ENCODE measurements at regions not wholly inside any gene's neighbourhood (a gene's known extent, or its start where the extent isn't known, plus 50 kb on each side); places are given as distances from the start of the nearest gene placed in this dataset.

DNA sequence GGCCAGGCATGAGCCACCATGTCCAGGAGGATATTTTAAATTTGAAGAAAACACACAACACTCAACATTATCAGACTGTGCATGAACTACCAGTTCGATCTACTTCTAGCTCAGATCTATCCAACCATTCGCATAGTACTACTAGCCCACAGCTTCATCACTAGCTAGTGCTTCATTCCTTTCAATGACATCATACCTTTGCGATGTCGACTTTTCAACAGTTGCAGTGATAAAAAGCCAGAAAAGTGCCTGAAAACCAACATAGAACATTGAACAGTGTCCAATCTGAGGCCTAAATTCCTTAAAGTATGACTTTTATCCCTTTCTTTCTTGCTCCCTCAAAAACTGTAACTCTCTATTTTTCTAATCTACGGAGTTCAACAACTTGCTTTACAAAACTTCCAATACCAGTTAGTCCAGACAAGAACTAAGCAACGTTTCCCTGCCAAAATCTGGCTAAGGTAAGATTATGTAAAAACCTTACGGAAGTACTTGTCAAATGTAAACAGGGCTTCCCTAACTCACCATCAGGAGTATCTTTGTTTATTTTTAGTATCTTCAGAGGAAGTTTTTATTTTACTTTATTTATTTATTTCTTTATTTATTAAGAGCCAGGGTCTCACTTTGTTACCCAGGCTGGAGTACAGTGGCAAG, 434.0 kb upstream of the JARID2 start:
- DNase-seq (ENCODE audit: low spot score) = no peak

DNA sequence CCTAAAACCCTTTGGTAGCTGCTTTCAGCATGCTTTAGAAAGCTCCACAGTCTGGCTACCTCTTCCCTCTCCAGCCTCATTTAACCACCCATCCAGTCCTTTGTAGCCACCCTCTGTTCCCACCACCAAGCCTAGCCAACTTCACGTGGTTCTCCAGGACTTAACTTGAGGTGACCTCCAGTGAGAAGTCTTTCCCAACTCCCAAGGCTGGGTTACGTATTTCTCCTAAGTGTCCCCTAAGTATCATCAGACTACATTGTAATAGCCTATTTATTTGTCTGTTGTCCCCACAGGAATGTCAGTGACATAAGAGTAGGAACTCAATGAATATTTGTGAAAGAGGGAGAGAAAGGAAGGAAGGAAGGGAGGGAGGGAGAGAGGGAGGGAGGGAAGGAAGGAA, 431.9 kb upstream of the JARID2 start:
- no peak for DNase-seq (ENCODE audit: low spot score)

DNA sequence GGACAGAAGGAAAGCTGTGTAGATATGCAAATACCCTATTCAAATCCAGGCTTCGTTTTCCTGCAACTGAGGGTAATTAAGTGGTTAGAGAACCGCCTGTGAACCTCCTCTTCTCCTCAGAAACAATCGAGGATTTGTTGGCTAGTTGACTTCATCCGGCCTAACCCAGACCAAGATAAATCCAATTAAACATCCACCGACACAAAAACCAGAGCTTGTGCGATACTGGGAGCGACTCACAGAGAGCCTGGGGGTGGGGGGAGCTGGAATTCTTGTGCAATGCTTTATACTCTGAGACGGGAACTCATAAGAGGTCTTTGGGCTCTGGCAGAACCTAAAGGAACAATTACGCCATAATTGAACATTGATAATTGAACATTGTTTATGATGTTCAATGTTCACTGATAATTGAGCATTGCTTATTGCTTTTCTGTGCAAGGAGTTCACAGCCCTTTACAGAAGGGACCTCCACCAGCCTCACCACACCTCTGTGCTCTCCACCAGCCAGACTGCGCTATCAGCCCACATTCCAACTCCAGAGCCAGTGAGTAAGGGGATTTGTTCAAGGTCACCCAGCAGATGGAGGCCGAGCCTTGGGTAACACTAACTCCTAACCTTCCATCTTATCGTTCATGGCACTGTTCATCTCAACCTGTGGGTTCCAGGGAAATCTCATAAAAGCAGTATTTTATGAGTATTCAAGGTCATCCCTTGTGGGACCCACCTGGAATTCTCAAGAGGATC, 429.6 kb upstream of the JARID2 start:
- peak; percentile 18 for DNase-seq (ENCODE audit: low spot score)

DNA sequence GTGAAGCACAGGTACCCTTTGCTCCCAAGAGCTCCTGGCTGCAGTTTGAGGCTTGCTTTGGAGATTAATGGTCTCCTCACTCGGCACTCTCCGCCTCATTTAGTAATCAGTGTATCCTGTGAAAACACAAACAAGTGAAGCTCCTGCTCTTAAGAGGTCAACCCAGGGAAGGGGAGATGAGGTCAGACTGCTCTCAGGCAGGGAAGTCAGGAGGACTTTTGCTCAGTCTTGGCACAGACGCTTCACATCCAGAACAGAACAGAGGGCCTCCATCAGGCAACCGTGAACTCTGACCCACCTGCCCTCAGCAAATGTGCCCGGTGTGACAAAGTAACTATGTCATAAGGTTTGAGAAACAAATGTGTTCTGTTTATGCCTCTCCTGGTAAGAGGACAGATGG, 428.8 kb upstream of the JARID2 start:
- DNase-seq (ENCODE audit: low spot score) = no peak

DNA sequence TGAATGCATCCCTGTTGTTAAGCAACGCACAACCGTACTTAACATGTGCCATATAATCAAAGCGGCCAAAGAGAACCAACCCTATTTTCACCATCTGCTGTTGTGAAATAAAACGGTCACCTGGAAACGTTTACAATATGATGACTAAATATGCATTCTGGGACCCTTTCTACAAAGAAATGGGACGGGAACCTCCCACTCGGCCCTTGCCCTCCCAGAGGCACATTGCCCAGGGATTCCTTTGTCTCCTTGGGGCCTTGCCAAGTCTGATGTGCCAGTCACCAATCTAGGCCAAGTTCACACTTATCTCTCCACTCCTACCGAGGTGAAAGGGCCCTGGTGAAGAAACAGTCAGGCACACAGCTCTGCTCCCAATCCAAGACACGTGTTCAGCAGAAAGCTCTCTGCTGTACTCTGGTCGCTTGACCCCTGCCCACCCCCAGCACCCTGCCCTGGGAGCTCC, 427.4 kb upstream of the JARID2 start:
- no peak for DNase-seq (ENCODE audit: low spot score)

DNA sequence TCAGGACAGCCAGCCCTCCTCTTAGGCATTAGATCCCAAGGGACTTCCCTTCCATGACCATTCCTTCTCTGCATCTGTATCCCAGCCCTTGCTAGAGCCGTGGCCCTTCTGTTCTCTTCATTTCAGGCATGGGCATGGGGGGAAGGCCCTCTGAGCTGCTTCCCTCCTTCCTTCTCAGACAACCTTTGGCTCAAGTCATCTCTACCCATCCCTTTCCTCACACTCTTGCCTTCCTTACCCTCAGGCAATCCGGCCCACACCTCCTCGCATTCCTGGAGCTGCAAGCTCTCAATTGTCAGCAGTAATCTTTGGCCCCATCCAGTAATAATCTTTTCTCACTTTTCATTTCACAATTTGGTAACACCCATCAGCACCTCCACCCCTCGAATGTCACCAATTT, 426.9 kb upstream of the JARID2 start:
- DNase-seq (ENCODE audit: low spot score) = no peak

DNA sequence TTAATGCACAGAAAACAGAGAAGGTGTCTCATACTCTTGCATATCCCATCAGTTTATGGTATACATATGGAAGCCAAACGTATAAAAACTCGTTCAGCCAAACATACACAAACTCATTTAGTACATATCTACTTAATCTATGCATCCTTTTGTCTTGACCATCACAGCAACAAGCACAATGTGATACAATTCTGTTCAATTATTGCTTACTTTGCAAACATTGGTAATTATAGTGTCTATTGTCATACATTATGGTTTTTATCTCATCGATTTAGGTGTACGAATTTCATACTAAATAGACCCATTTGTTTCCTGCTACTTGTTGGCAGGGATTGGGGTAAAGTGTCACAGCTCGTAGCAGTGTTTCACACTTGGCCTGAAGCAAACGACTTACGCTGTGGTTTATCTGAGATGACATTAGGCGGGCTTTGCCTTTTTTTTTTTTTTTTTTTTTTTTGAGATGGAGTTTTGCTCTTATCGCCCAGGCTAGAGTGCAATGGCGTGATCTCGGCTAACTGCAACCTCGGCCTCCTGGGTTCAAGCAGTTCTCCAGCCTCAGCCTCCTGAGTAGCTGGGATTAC, 425.9 kb upstream of the JARID2 start:
- no peak for DNase-seq (ENCODE audit: low spot score)

DNA sequence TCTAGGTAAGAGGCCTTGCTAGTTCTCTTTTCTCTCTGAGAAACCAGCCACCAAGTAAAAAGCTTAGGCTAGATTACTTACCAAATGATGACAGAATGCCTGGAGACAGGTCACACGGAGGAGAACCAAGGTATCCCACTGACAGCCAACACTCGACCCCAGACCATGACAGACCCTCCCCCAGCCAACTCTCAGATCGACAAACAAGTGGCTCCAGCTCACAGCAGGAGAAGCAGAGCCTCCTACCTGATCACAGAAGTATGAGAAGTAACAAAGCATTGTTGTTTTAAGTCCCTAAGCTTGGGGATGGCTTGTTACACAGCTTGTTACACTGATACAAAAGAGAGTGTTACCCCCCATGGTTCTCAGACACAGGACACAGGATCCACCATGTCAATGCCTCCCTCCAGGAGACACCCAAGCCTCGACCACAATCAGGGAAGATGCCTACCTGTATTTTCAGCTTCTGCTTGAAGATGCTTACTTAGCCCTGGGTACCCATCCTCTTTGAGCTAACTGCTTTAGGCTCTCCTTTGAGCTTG, 423.8 kb upstream of the JARID2 start:
- DNase-seq (ENCODE audit: low spot score) = no peak

DNA sequence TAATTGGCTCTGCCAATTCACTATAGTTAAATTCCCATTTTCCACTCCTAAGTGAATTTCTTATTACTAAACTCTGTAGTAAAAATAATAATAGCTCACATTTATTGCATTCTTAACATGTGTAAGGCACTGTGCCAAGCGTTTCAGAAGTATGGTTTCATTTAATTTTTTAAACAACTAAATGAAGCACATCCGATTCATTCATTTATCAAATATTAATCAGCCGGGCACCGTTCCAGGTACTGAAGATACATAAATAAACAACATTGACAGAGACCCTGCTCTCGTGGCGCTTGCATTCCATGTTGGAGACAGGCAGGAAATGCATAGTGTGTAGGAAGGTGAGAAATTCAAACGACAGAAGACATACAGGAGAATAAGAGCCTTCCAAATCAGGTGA, 423.2 kb upstream of the JARID2 start:
- no peak for DNase-seq (ENCODE audit: low spot score)

DNA sequence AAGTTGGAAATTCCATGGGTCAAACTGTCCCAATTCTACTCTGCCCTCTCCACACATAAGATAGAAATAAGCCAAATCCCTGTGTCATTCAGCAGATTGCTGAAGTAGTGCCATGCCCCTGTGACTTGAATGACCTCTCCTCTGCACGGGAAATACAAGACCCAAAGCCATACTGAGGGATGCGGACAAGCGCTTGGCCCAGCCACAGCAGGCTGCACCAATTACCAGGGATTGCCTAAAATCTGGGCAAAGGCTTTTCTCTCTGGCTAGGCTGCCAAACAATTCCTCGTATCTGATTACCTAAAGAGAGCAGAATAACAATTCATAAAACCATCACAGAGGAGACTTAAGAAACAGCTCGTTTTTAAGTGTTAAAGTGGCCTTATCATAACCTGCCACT, 421.8 kb upstream of the JARID2 start:
- no peak for DNase-seq (ENCODE audit: low spot score)

DNA sequence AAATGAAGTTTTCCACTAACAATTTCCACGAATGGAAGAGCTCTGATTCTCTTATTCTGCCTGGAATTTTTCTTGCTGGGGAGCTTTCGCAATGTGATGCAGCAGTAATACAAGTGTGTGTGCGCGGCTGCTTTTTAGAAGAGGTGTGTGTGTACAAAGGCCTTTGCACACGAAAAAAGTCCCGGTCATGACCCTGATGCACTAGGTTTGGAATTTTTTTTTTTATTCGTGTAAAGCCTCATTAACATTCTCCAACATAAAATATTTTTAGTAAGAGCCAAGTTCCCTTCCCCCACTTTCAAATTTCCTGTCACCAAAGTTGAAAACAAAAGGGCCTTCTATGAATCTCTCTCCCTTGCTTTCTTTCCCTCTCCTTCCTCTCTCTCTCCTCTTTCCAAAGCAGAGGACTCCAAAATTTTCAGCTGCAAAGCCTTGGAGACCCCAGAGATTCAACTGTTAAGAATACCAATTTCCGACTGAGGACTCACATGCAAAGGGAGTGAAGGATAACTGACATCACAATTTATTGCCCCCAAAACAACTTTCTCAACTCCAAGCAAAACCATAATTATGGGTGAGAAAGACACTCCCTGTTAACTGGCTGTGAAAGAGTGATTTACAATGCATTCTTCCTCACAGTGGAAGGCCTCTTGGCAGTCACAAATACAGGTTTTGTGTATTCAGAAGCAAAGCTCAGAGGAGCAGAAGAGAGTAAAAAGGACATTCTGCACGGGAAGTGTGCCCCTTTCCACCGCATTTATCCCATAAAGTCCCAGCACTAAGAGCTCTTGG, 421.2 kb upstream of the JARID2 start:
- peak; percentile 38 for DNase-seq (ENCODE audit: low spot score)

DNA sequence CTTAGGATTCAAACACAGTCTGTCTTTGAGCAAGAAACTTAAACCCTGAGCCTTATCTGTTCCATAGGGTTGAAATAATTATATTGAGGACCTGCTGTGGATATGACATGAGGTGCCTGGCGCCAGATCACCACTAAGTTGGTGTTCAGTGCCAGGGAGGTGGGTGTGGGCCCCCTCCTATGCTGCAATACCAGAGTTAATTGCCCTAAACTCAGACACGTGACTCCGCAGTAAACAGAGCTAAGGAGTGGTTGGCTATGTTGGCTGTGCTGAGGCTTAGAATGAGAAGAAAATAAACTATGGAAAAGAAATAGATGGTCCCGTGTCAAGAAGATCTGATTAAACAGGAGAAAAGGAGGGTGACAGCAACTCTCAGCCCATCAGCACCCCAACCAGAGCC, 419.4 kb upstream of the JARID2 start:
- DNase-seq (ENCODE audit: low spot score) = no peak

DNA sequence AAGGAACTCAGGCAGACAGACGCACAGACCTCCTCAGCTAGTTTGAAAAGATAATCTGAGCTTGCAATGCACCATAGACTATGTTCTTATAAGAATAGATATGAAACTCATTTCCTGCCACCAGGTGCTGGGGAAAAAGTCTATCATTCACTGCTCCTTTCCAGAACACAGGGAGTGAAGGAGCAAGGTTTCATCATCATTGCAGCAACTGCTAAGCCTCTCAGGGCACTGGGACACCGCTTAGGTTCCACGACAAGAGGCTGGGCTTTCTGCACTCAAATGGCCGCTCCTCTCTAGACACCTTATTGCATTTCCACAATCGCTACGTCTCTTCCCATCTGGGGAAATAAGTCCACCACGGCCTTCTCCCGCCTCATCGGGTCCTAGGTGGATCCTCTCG, 418.5 kb upstream of the JARID2 start:
- DNase-seq (ENCODE audit: low spot score) = no peak

DNA sequence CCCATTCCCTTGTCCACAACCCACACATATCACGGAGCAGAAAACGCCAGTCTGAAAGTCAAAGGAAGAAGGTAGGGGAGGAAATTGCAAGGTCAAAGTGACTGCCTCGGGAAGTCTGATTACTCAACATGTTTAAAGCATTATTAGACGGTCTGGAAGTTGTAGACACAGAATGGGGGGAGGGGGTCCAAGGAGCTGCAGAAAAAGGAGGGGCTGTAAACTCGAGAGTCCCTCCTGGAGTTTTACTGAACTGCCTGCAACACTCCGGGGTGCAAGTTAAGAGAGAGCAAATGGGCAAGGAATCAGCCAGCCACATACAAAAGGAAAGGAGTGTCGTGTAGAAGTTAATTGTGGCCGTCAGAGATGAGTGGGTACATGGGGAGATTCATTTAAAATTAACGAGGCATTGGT, 417.7 kb upstream of the JARID2 start:
- no peak for DNase-seq (ENCODE audit: low spot score)

DNA sequence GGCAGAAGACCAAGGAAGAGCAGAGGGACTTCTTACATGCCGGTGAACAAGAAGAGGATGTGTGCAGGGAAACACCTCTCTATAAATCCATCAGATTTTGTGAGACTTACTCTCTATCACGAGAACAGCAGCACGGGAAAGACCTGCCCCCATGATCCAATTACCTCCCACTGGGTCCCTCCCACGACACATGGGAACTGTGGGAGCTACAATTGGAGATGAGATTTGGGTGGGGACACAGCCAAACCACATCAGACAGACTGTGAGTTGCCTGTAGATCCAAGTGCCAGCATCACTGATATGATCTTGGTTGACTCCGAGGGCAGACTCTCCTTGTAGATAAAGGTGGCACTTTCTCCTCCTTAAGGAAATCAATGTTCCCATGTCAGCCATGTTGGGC, 414.8 kb upstream of the JARID2 start:
- no peak for DNase-seq (ENCODE audit: low spot score)

DNA sequence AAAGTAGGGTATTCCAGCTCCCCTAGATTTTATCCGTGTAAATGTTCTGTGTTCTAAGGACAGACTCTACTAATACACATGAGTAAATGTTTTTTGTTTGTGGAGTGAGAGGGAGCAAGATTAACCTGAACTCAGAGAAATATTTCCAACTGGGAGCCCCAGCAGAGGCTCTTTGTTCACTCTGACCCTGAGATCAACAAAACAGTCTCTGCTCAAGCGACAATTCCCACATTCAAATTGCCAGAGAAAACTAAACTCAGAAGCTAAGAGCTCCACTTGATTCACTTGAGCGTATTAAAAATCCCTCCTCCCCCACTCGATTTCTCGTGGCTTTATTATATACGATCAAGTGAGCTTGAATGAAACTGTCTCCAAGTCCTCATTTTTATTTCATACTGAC, 413.9 kb upstream of the JARID2 start:
- peak; percentile 21 for DNase-seq (ENCODE audit: low spot score)

DNA sequence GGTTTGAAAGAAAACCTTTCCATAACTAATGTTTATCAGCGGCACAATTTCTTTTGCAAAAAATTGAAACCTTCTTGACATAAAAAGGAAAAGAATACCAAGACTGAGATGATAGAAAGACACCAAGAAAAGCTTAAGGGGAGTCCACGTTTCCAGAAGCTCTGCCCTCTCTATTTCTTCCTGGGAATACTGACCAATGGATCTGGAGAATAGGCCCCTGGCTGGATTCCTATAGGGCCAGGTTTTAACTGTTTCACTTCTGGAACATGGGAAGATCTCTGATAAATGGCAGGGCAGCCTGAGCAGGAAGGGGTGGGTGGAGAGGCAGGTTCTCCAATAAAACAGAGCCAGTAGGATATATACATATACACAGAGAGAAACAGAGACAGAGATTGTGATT, 413.4 kb upstream of the JARID2 start:
- DNase-seq (ENCODE audit: low spot score) = no peak

DNA sequence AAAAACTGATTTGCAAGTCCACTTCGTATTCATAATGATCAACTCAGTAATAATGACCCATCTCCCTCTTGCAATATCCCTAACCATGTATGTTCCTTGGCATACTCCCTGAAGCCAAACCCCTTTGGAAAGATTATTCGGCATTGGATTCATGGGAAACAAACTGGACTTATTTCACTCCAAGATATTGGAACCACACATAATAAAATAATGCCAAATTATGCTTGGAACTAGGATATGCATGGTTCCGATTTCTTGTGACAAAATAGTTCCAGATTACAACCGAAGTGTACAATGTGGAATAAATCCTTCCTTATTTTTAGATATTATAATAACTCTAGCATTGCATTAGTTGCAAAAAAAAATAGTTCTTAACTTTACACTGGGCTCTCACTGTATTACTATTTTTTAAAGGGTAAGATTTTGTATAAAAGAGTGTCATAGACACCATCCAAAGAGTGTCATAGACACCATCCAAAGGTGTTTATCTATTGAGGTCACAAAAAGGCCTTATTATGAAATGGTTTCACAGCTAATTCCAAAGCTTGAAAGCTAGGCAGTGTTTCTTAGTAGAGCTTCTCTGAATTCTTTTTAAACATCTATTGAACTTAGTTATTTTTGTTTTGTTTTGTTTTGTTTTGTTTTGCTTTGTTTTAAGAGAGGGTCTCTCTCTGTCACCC, 410.9 kb upstream of the JARID2 start:
- DNase-seq (ENCODE audit: low spot score) = no peak

DNA sequence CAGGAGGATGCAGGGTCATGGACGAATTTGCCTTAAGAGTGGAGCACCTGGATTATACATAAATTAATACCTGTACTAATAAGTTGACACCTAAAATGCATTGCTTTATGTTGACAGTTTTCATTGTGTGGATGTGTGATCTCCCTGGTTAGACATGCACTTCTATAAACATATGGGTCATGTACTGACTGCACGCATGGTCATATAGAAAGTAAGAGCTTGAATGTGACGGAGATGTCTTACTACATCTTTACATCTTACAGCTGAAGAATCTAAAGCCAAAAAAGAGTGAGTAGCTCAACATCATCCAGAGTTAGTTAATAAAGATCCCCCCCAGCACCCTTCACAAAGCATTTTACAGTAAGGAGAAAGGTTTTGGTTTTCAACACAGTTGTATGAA, 408.4 kb upstream of the JARID2 start:
- DNase-seq (ENCODE audit: low spot score) = no peak

DNA sequence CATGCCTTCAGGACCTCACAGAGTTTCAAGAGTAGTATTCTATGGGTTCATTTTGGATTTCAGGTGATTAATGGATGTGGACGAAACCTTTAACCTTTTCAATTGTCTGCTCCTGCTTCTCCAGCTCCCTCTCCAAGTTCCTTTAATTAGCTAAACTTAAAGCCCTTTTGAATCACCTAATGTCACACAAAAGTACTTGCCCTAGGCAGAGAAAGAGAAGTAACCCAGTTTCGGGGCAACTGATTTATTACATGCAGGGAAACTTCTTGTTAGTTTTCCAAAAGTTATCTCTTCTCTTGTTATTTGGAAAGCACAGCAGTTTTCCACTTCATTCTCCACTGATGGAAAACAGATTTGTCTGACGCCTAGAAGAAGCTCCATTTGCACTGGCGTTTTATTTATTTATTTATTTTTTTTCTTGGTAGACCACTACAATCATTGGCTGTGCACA, 407.7 kb upstream of the JARID2 start:
- DNase-seq (ENCODE audit: low spot score) = no peak

DNA sequence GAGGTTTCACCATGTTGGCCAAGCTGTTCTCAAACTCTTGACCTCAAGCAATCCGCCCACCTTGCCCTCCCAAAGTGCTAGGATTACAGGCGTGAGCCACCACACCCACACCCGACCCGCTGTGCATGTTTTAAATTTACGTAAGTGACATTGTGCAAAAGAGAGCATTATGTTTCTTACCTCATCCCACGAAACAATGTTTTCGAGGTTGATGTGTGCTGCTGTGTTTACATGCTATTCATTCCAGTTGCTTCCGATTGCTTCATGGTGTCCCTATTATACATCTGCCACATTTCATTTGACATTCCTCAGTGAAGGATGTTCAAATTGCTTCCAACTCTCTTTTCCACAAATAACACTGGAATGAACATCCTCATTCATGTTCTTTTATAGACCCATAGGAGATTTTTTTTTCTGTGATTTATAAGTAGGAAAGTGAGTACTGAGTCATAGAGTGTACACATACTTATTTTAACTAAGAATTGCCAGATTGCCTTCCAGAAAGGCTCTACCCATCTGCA, 403.9 kb upstream of the JARID2 start:
- no peak for DNase-seq (ENCODE audit: low spot score)

DNA sequence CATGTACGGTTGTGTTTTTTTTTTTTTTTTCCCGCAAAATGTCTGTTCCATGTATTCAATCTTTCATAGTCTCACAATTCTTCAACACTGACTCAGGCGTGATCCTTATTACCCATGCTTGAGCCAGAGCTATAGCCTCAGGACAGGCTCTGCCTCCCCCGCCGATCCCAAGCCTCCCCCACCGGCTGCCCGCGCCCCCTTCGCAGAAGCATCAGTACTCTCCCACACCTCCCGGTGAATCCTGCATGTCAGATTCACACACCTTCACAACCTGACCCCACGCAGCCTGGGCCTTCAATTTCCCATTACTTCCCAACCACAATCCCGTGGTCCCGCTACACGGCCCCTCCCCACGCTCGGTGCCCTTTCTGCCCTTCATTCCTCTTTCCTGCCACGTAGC, 401.5 kb upstream of the JARID2 start:
- no peak for DNase-seq (ENCODE audit: low spot score)

Measured in Ammon's horn (tissue), 1 donor.